ENCODE measurements at regions not wholly inside any gene's neighbourhood (a gene's known extent, or its start where the extent isn't known, plus 50 kb on each side); places are given as distances from the start of the nearest gene placed in this dataset.

GRCh38 chr18:71327850-71328249 is 1039.0 kb downstream of the SOCS6 start:
- no peak for TF ChIP-seq CTCF (IDR thresholded peaks at IDR 0.05)
- TF ChIP-seq POLR2A (IDR thresholded peaks at IDR 0.05), result no peak

Measured in right lobe of liver (tissue), 4 donors.